Neural crest cell (in vitro differentiated cells): ENCODE measurements at regions not wholly inside any gene's neighbourhood (a gene's known extent, or its start where the extent isn't known, plus 50 kb on each side); places are given as distances from the start of the nearest gene placed in this dataset.

Experiments
- DNase-seq: peaks from one replicate; pipeline ENCODE4 v3.0.0; 2021; ENCODE audit warnings: low read depth, mixed read lengths, low spot score
- H3K27ac Mint-ChIP-seq: one replicate; pipeline ENCODE4 v1.8.0; 2021; ENCODE audit warnings: mild to moderate bottlenecking, mixed read lengths; ENCODE audit not compliant: unreplicated experiment
- H3K27me3 Mint-ChIP-seq: 2 replicates; pipeline ENCODE4 v1.8.0; 2021; ENCODE audit warnings: low read depth, mild to moderate bottlenecking, mixed read lengths
- H3K36me3 Mint-ChIP-seq: 2 replicates; pipeline ENCODE4 v1.8.0; 2021; ENCODE audit warnings: low read depth, mild to moderate bottlenecking, mixed read lengths
- H3K4me1 Mint-ChIP-seq: 2 replicates; pipeline ENCODE4 v1.8.0; 2021; ENCODE audit warnings: mixed read lengths
- H3K4me3 Mint-ChIP-seq: one replicate; pipeline ENCODE4 v1.8.0; 2021; ENCODE audit warnings: mild to moderate bottlenecking, mixed read lengths
- H3K9me3 Mint-ChIP-seq: 2 replicates; pipeline ENCODE4 v1.8.0; 2021; ENCODE audit warnings: mixed read lengths
- TF ChIP-seq, protein P1 (sequence below): fragments of 200-600 bp; sonication (generic); conservative IDR thresholded peaks from 2 replicates; pipeline ENCODE4 v1.5.0; 2021; ENCODE audit warnings: antibody characterized with exemption, mild to moderate bottlenecking

DNA sequence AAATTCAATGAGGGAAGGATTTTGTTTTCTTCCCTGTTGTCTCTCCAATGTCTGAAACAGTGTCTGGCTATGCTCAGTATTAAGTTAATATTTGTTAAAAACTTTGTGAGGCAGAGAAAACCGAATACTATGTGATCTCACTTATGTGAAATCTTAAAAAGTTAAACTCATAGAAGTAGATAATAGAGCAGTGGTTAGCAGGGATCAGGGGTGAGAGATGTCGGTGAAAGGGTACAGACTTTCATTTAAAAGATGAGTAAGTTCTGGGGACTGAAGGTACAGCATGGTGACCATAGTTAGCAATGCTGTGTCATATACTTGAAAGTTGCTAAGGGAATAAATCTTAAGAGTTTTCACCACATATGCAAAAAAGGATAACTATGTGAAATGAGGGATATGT, 244.6 kb downstream of the AASDHPPT start:
- Mint-ChIP-seq H3K4me1 (no peaks in the 10 kb centered on the region), H3K9me3 (peaks cover 12% of the 10 kb centered on the region), H3K27ac (no peak overlapping the region), H3K4me3 (no peak overlapping the region), H3K27me3 (no peaks in the 10 kb centered on the region), H3K36me3 (peaks cover 9% of the 10 kb centered on the region)
- DNase-seq = no peak
- TF ChIP-seq, protein P1, sequence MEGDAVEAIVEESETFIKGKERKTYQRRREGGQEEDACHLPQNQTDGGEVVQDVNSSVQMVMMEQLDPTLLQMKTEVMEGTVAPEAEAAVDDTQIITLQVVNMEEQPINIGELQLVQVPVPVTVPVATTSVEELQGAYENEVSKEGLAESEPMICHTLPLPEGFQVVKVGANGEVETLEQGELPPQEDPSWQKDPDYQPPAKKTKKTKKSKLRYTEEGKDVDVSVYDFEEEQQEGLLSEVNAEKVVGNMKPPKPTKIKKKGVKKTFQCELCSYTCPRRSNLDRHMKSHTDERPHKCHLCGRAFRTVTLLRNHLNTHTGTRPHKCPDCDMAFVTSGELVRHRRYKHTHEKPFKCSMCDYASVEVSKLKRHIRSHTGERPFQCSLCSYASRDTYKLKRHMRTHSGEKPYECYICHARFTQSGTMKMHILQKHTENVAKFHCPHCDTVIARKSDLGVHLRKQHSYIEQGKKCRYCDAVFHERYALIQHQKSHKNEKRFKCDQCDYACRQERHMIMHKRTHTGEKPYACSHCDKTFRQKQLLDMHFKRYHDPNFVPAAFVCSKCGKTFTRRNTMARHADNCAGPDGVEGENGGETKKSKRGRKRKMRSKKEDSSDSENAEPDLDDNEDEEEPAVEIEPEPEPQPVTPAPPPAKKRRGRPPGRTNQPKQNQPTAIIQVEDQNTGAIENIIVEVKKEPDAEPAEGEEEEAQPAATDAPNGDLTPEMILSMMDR = no peak

DNA sequence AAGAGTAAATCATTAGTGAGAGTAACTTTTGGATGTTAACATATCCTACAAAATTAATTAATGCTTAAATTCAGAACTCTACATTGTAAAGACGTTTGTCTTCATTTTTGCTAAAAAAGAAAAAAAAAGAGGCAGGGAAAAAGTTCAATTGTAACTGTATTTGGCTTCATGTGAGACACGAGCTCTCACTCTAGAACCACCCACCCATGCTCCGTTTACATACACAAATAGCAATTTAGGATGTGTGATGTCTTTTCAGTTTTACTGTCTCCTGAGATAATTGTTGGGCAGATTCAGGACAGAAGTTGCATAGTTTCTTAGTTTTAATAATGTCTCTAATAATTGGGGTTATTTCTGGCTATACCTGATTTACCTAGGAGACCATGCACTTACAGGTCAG, 248.6 kb downstream of the AASDHPPT start:
- H3K27me3 Mint-ChIP-seq = no peaks in the 10 kb centered on the region

DNA sequence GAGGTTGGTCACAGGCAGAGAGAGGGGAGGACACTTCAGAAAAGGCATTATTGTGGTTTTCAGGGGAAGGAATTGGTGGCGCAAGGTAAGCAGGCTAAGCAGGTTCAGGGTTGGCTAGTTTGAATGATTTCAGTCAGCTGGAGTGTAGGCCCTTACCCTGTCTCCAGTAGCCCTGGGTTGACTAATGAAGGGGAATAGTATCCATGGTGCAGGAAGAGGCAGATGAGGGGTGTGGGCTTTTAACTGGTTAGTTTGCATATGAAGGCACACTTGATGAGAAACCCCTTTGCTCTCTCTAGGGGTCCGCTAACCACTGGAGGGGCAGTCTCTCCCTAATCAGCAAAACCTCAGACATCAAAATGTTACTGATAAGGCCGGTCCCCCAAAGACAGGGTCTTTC, 249.7 kb downstream of the AASDHPPT start:
- H3K9me3 Mint-ChIP-seq = peaks cover 2% of the 10 kb centered on the region
- no peak overlapping the region for H3K4me3 Mint-ChIP-seq
- no peak overlapping the region for H3K27ac Mint-ChIP-seq
- TF ChIP-seq, protein P1 = no peak
- H3K36me3 Mint-ChIP-seq = no peaks in the 10 kb centered on the region
- no peaks in the 10 kb centered on the region for H3K27me3 Mint-ChIP-seq
- H3K4me1 Mint-ChIP-seq = no peaks in the 10 kb centered on the region
- no peak for DNase-seq

More for the DNA sequence above, 248.6 kb downstream of the AASDHPPT start:
- no peaks in the 10 kb centered on the region for H3K4me1 Mint-ChIP-seq
- peaks cover 6% of the 10 kb centered on the region for H3K36me3 Mint-ChIP-seq
- TF ChIP-seq, protein P1 = no peak
- H3K9me3 Mint-ChIP-seq = peaks cover 6% of the 10 kb centered on the region
- H3K27ac Mint-ChIP-seq = no peak overlapping the region
- no peak for DNase-seq
- H3K4me3 Mint-ChIP-seq = no peak overlapping the region

DNA sequence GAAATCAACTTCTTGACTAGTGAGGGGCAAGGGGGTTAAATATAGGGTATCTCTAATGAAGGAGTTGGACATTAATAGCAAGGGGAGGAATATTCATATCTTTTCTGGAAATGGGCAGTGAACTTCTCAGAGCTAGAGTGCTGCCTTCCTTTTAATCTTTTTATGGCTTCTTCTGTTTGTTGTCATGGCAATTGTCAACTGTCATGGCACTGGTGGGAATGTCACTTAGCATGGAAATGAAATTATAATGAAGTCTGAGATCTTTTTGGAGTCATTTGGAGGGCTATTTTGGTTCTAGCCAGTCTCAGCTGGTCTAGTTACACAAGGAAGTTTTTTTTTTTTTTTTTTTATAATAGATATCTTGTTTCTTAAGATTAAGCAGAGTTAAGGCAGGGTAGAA, 250.2 kb downstream of the AASDHPPT start:
- H3K27me3 Mint-ChIP-seq = no peaks in the 10 kb centered on the region
- H3K4me1 Mint-ChIP-seq = no peaks in the 10 kb centered on the region
- H3K36me3 Mint-ChIP-seq = no peaks in the 10 kb centered on the region
- H3K9me3 Mint-ChIP-seq = peaks cover 2% of the 10 kb centered on the region
- no peak overlapping the region for H3K4me3 Mint-ChIP-seq
- TF ChIP-seq, protein P1 = no peak
- no peak for DNase-seq
- no peak overlapping the region for H3K27ac Mint-ChIP-seq

GRCh38 chr11:106329273-106330018, 252.0 kb downstream of the AASDHPPT start:
- Mint-ChIP-seq H3K27ac (no peak overlapping the region), H3K4me3 (no peak overlapping the region), H3K4me1 (no peaks in the 10 kb centered on the region), H3K36me3 (no peaks in the 10 kb centered on the region), H3K9me3 (peaks cover 2% of the 10 kb centered on the region), H3K27me3 (no peaks in the 10 kb centered on the region)
- DNase-seq = no peak
- TF ChIP-seq, protein P1 = no peak
